ENCODE measurements at regions not wholly inside any gene's neighbourhood (a gene's known extent, or its start where the extent isn't known, plus 50 kb on each side); places are given as distances from the start of the nearest gene placed in this dataset.

GRCh38 chr4:97498875-97499274, 644.4 kb downstream of the STPG2 start:
- Histone ChIP-seq H3K9me3 (ENCODE audit: insufficient read depth, low read depth, low read length) (no peaks in the 10 kb centered on the region), H3K79me2 (ENCODE audit: insufficient read depth, low read length) (no peaks in the 10 kb centered on the region), H3K27me3 (ENCODE audit: insufficient read depth, low read length) (no peaks in the 10 kb centered on the region), H2AFZ (ENCODE audit: low read depth, low read length) (no peak overlapping the region), H3K9ac (ENCODE audit: low read length) (no peak overlapping the region), H4K20me1 (ENCODE audit: insufficient read depth, low read length) (no peaks in the 10 kb centered on the region), H3K27ac (ENCODE audit: low read depth, low read length) (peak overlapping the region; percentile 29), H3K4me2 (ENCODE audit: low read length) (no peak overlapping the region), H3K36me3 (ENCODE audit: insufficient read depth, low read length) (no peaks in the 10 kb centered on the region), H3K4me1 (ENCODE audit: insufficient read depth, low read length) (peaks cover 13% of the 10 kb centered on the region), H3K4me3 (ENCODE audit: insufficient read depth, low read depth, low read length) (no peak overlapping the region)
- Mint-ChIP-seq H3K9me3 (ENCODE audit: unreplicated experiment) (no peaks in the 10 kb centered on the region), H3K27ac (ENCODE audit: unreplicated experiment) (peak overlapping the region; percentile 91), H3K27me3 (ENCODE audit: low read depth, unreplicated experiment) (no peaks in the 10 kb centered on the region), H3K4me3 (ENCODE audit: unreplicated experiment) (no peak overlapping the region), H3K4me1 (ENCODE audit: low read depth, unreplicated experiment) (peaks cover 9% of the 10 kb centered on the region), H3K36me3 (ENCODE audit: low read depth, unreplicated experiment) (no peaks in the 10 kb centered on the region)
- FAIRE-seq, result no peak
- DNase-seq (ENCODE audit: low read depth), result peak; percentile 91
- TF ChIP-seq CTCF (IDR thresholded peaks at IDR 0.05; ENCODE audit: insufficient read depth, low read depth, low read length), result no peak
- TF ChIP-seq EZH2 (IDR thresholded peaks at IDR 0.05; ENCODE audit: insufficient read depth, low read length), result no peak

- no peak overlapping the region for H3K27ac Mint-ChIP-seq (ENCODE audit: unreplicated experiment)
- no peak for DNase-seq (ENCODE audit: low read depth)
- Histone ChIP-seq H3K79me2 (ENCODE audit: insufficient read depth, low read length) (no peaks in the 10 kb centered on the region), H3K9me3 (ENCODE audit: insufficient read depth, low read depth, low read length) (no peaks in the 10 kb centered on the region), H4K20me1 (ENCODE audit: insufficient read depth, low read length) (no peaks in the 10 kb centered on the region), H3K36me3 (ENCODE audit: insufficient read depth, low read length) (no peaks in the 10 kb centered on the region), H3K4me3 (ENCODE audit: insufficient read depth, low read depth, low read length) (no peak overlapping the region), H3K4me1 (ENCODE audit: insufficient read depth, low read length) (peaks cover 7% of the 10 kb centered on the region), H3K4me2 (ENCODE audit: low read length) (no peak overlapping the region), H3K9ac (ENCODE audit: low read length) (no peak overlapping the region), H3K27me3 (ENCODE audit: insufficient read depth, low read length) (no peaks in the 10 kb centered on the region), H2AFZ (ENCODE audit: low read depth, low read length) (no peak overlapping the region), H3K27ac (ENCODE audit: low read depth, low read length) (no peak overlapping the region)
- TF ChIP-seq EZH2 (IDR thresholded peaks at IDR 0.05; ENCODE audit: insufficient read depth, low read length), result no peak
- TF ChIP-seq CTCF (IDR thresholded peaks at IDR 0.05; ENCODE audit: insufficient read depth, low read depth, low read length), result no peak
- peaks cover 7% of the 10 kb centered on the region for H3K4me1 Mint-ChIP-seq (ENCODE audit: low read depth, unreplicated experiment)
- H3K4me3 Mint-ChIP-seq (ENCODE audit: unreplicated experiment), result no peak overlapping the region
- H3K36me3 Mint-ChIP-seq (ENCODE audit: low read depth, unreplicated experiment), result no peaks in the 10 kb centered on the region
- FAIRE-seq, result no peak
- no peaks in the 10 kb centered on the region for H3K27me3 Mint-ChIP-seq (ENCODE audit: low read depth, unreplicated experiment)
- no peaks in the 10 kb centered on the region for H3K9me3 Mint-ChIP-seq (ENCODE audit: unreplicated experiment)
Observed at GRCh38 chr4:97500423-97500822, 642.9 kb downstream of the STPG2 start.

GRCh38 chr4:97504713-97505112, 638.6 kb downstream of the STPG2 start:
- H3K9ac ChIP-seq (ENCODE audit: low read length), result no peak overlapping the region
- H3K79me2 ChIP-seq (ENCODE audit: insufficient read depth, low read length), result no peaks in the 10 kb centered on the region
- no peaks in the 10 kb centered on the region for H3K36me3 ChIP-seq (ENCODE audit: insufficient read depth, low read length)
- no peak overlapping the region for H3K27ac Mint-ChIP-seq (ENCODE audit: unreplicated experiment)
- no peak overlapping the region for H3K4me2 ChIP-seq (ENCODE audit: low read length)
- no peak overlapping the region for H3K27ac ChIP-seq (ENCODE audit: low read depth, low read length)
- FAIRE-seq (peak; percentile 26), DNase-seq (ENCODE audit: low read depth) (no peak)
- H4K20me1 ChIP-seq (ENCODE audit: insufficient read depth, low read length), result no peaks in the 10 kb centered on the region
- peaks cover 6% of the 10 kb centered on the region for H3K4me1 Mint-ChIP-seq (ENCODE audit: low read depth, unreplicated experiment)
- TF ChIP-seq EZH2 (IDR thresholded peaks at IDR 0.05; ENCODE audit: insufficient read depth, low read length) (no peak), CTCF (IDR thresholded peaks at IDR 0.05; ENCODE audit: insufficient read depth, low read depth, low read length) (no peak)
- no peak overlapping the region for H2AFZ ChIP-seq (ENCODE audit: low read depth, low read length)
- no peak overlapping the region for H3K4me3 ChIP-seq (ENCODE audit: insufficient read depth, low read depth, low read length)
- no peaks in the 10 kb centered on the region for H3K9me3 ChIP-seq (ENCODE audit: insufficient read depth, low read depth, low read length)
- H3K4me3 Mint-ChIP-seq (ENCODE audit: unreplicated experiment), result no peak overlapping the region
- H3K9me3 Mint-ChIP-seq (ENCODE audit: unreplicated experiment), result no peaks in the 10 kb centered on the region
- no peaks in the 10 kb centered on the region for H3K36me3 Mint-ChIP-seq (ENCODE audit: low read depth, unreplicated experiment)
- H3K27me3 Mint-ChIP-seq (ENCODE audit: low read depth, unreplicated experiment), result no peaks in the 10 kb centered on the region
- no peaks in the 10 kb centered on the region for H3K27me3 ChIP-seq (ENCODE audit: insufficient read depth, low read length)
- peaks cover 5% of the 10 kb centered on the region for H3K4me1 ChIP-seq (ENCODE audit: insufficient read depth, low read length)
